ENCODE measurements at regions not wholly inside any gene's neighbourhood (a gene's known extent, or its start where the extent isn't known, plus 50 kb on each side); places are given as distances from the start of the nearest gene placed in this dataset.

GRCh38 chr5:97455996-97456395 is 272.9 kb upstream of the RIOK2 start:
- ChIA-PET CTCF (no interaction called here), POLR2A (no interaction called here)
- peaks cover 2% of the 10 kb centered on the region for H3K4me1 Mint-ChIP-seq
- H3K27ac Mint-ChIP-seq = no peak overlapping the region
- H3K9me3 Mint-ChIP-seq = no peaks in the 10 kb centered on the region
- H3K36me3 Mint-ChIP-seq (ENCODE audit: low read depth) = no peaks in the 10 kb centered on the region
- DNase-seq (no peak), ATAC-seq (ENCODE audit: low read depth) (no peak)
- TF ChIP-seq CTCF (IDR thresholded peaks at IDR 0.05) = no peak
- intact Hi-C loops (cut with micrococcal nuclease) = no loop called here
- H3K27me3 Mint-ChIP-seq = no peaks in the 10 kb centered on the region
- no peak overlapping the region for H3K4me3 Mint-ChIP-seq

GRCh38 chr5:97458851-97459250 is 275.8 kb upstream of the RIOK2 start:
- TF ChIP-seq CTCF (IDR thresholded peaks at IDR 0.05) = no peak

GRCh38 chr5:97471951-97472350 is 288.9 kb upstream of the RIOK2 start:
- H3K4me1 Mint-ChIP-seq = no peaks in the 10 kb centered on the region
- DNase-seq (no peak), ATAC-seq (ENCODE audit: low read depth) (no peak)
- no peak overlapping the region for H3K4me3 Mint-ChIP-seq
- peaks cover 5% of the 10 kb centered on the region for H3K9me3 Mint-ChIP-seq
- intact Hi-C loops (cut with micrococcal nuclease) = no loop called here
- ChIA-PET POLR2A (no interaction called here), CTCF (no interaction called here)
- no peak overlapping the region for H3K27ac Mint-ChIP-seq
- no peaks in the 10 kb centered on the region for H3K36me3 Mint-ChIP-seq (ENCODE audit: low read depth)
- no peak for TF ChIP-seq CTCF (IDR thresholded peaks at IDR 0.05)
- H3K27me3 Mint-ChIP-seq = no peaks in the 10 kb centered on the region

More at GRCh38 chr5:97458851-97459250, 275.8 kb upstream of the RIOK2 start:
- no peaks in the 10 kb centered on the region for H3K9me3 Mint-ChIP-seq
- H3K4me3 Mint-ChIP-seq = no peak overlapping the region
- no peak for DNase-seq
- no peak for ATAC-seq (ENCODE audit: low read depth)
- peaks cover 2% of the 10 kb centered on the region for H3K4me1 Mint-ChIP-seq
- POLR2A ChIA-PET = no interaction called here
- H3K27me3 Mint-ChIP-seq = no peaks in the 10 kb centered on the region
- intact Hi-C loops (cut with micrococcal nuclease) = no loop called here
- no peaks in the 10 kb centered on the region for H3K36me3 Mint-ChIP-seq (ENCODE audit: low read depth)
- no peak overlapping the region for H3K27ac Mint-ChIP-seq
- CTCF ChIA-PET = no interaction called here

GRCh38 chr5:97475847-97476246 is 292.8 kb upstream of the RIOK2 start:
- intact Hi-C loops (cut with micrococcal nuclease) = no loop called here
- H3K9me3 Mint-ChIP-seq = peaks cover 2% of the 10 kb centered on the region
- TF ChIP-seq CTCF (IDR thresholded peaks at IDR 0.05) = no peak
- no peak for ATAC-seq (ENCODE audit: low read depth)
- no peaks in the 10 kb centered on the region for H3K4me1 Mint-ChIP-seq
- no peak for DNase-seq
- no peak overlapping the region for H3K4me3 Mint-ChIP-seq
- H3K36me3 Mint-ChIP-seq (ENCODE audit: low read depth) = no peaks in the 10 kb centered on the region
- ChIA-PET POLR2A (no interaction called here), CTCF (no interaction called here)
- H3K27ac Mint-ChIP-seq = no peak overlapping the region
- H3K27me3 Mint-ChIP-seq = no peaks in the 10 kb centered on the region

GRCh38 chr5:97476852-97477534 is 293.9 kb upstream of the RIOK2 start:
- Mint-ChIP-seq H3K9me3 (peaks cover 2% of the 10 kb centered on the region), H3K27me3 (no peaks in the 10 kb centered on the region), H3K36me3 (ENCODE audit: low read depth) (no peaks in the 10 kb centered on the region), H3K4me1 (no peaks in the 10 kb centered on the region), H3K4me3 (no peak overlapping the region), H3K27ac (no peak overlapping the region)
- ChIA-PET POLR2A (no interaction called here), CTCF (no interaction called here)
- no peak for ATAC-seq (ENCODE audit: low read depth)
- intact Hi-C loops (cut with micrococcal nuclease) = no loop called here
- DNase-seq = no peak
- TF ChIP-seq CTCF (IDR thresholded peaks at IDR 0.05) = no peak

Data from activated B cell treated with CpG ODN at 0.5 μM for 24 hours (primary cell).